Hematopoietic multipotent progenitor cell (in vitro differentiated cells): ENCODE measurements at regions not wholly inside any gene's neighbourhood (a gene's known extent, or its start where the extent isn't known, plus 50 kb on each side); places are given as distances from the start of the nearest gene placed in this dataset.
"Not testable (repeated sequence)": the region's sequence is repeated elsewhere in the genome, so short reads cannot be mapped to it uniquely, and the experiment has no call there.

ENCODE experiments used
- DNase-seq, 3 donors: peaks; one replicate each; pipeline ENCODE4 v3.0.0-alpha.2; 2011 to 2015; ENCODE audit warnings: low read depth in 2 of 3, low spot score in 2 of 3

- not testable (repeated sequence) for DNase-seq
Measured at GRCh38 chr4:104662269-104662668, 167.6 kb upstream of the CXXC4 start.

- peak in 1 of 3 donors; percentile 1 for DNase-seq
Measured at GRCh38 chr4:104677116-104677515, 182.4 kb upstream of the CXXC4 start.

DNA sequence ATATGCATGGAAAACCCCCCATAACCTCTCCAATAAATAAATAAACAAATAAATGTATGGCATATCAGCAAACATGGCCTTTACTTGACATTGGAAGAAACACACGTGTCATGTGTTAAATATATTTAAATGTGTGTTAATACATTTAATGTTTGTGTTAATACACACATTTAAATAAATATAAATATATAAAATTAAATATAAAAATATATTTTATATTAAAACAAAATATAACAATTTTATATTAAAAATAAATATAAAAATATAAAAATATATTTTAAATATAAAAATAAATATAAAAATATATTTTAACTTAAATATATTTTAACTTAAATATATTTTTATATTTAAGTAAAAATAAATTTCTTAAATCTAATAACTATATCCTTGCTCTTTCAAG is 187.6 kb upstream of the CXXC4 start:
- DNase-seq: no peak

DNA sequence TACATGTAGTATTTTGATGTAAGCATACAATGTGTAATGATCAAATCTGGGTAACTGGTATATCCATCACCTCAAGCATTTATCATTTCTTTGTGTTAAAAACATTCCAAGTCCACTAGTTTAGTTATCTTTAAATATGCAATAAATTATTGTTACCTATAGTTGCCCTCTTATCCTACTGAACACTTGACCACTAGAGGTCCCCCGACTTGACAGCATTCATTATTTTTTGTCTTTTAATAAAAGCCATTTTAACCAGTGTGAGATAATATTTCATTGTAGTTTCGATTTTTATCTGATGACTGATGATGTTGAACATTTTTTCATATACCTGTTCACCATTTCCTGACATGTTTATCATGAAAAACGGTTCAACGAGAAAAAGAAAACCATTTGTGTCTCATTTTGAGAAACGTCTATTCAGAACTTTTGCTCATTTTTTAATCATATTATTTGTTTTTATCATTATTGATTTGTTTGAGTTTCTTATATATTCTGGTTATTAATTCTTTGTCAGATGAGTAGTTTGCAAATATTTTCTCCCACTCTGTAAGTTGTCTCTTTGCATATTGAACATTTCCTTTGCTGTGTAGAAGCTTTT is 199.0 kb upstream of the CXXC4 start:
- peak in 2 of 3 donors; percentile 9 to 56 for DNase-seq

DNA sequence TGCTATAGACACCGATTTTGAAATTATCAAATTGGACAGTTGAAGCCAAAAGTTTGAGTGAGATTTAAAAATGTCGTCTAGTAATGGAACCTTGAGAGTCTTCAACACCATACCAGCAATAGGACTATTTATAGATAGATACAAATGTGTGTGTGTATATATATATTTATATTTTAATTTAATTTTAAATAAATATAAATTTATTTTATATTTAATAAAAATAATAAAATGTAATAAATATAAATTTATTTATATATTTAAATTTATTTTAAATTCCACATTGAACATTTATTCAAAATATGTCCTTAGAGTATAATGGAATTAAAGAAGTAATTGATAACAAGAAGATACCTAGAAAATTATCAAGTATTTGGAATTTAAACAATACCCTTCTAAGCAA is 221.9 kb upstream of the CXXC4 start:
- no peak for DNase-seq

DNA sequence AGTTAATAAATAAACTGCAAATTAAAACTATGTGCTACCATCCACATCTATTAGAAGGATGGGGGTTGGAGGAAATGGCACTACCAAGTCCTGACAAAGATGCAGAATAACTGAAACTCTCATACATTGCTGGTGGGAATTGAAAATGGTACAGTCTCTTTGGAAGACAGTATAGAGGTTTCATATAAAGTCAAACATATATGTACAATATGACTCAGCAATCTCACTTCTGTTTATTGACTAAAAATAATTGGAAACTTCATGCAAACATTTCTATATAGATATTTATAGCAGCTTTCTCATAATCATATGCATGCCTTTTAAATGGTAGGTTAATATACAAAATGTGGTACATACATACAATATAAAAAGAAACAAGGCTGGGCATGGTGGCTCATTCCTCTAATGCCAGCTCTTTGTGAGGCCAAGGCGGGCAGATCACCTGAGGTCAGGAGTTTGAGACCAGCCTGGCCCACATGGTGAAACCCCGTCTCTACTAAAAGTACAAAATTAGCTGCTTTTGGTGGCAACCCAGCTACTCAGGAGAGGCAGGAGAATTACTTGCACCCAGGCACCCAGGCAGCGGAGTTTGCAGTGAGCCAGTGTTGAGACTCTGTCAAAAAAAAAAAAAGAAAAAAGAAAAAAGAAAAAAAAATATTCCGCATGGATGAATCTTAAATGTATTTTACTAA is 225.0 kb upstream of the CXXC4 start:
- no peak for DNase-seq

- no peak for DNase-seq
Measured at GRCh38 chr4:104722467-104722866, 227.8 kb upstream of the CXXC4 start.

DNA sequence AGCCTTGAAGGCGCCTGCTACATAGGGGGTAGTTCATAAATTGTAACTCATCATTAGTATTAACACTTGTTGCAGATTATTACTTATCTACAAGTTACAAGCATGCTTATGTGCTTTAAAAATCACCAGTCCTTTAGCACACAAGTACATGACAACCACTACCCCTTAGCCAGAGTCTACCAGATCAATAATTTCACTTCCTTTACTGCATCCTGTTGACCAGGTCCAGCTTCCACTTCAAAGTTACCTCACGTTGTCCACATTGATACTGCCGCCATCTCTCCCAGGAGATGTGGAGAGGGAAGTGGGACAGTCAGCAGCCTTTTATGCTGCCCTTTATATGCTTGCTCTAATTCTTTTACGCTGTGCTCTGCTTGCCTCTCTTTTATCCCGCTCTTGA is 231.3 kb upstream of the CXXC4 start:
- DNase-seq: no peak

GRCh38 chr4:104727643-104728042 is 232.9 kb upstream of the CXXC4 start:
- no peak for DNase-seq

DNA sequence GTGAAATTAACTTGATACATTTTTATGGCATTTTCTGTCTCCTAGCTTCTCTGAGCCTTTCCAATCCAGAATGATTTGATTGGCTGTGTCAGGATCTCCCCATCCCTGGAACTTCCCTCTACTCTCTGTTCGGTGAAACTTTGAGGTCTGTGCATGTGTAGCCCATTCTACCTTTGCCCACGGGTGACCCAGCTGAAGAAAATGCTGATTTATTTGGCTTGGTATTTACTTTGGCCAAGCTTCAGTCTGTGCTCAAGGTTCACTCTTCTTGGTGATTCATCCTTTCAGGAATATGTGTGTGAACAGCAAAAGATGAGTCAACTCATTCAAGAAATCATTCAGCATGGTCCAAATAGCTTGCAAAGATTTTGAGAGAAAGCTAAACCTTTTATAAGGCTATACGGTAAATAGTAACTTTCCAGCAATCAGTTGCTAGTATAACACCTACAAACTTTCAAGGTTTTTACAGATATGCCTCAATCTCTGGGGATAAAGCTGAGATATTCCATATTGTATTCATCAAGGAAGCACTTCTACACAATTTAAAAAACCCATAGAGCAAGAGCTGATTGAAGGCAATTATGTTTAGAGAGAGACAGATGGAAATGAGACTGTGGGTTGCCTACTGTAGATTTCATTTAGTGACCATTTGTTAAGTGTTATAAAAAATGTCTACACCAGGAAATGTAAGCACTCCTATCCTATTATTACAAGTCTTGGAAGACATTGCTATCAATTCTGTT is 233.9 kb upstream of the CXXC4 start:
- no peak for DNase-seq

- no peak for DNase-seq
Measured at GRCh38 chr4:104732766-104733165, 238.1 kb upstream of the CXXC4 start.

GRCh38 chr4:104735174-104735573 is 240.5 kb upstream of the CXXC4 start:
- no peak for DNase-seq

DNA sequence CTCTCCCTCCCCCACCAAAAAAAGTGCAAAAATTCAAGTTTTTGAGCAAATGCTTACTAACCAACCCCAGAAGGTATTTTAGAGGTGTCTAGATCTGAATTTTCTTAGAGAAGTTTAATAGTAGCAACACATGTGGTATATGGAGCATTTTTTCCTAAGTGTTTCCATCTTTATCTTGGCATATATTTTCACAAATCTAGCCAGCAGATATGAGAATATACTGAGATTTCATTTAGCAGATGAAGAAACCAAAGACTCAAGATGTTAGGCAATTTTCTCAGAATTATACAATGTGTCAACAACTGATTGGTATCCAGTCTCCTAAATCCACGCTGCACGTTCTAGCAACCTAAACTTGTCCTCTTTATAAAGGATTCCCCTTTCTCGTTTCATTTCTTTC is 245.5 kb upstream of the CXXC4 start:
- DNase-seq: no peak

- DNase-seq: no peak
Measured at GRCh38 chr4:104743215-104743653, 248.5 kb upstream of the CXXC4 start.

- DNase-seq: no peak
Measured at GRCh38 chr4:104747635-104748034, 252.9 kb upstream of the CXXC4 start.

DNA sequence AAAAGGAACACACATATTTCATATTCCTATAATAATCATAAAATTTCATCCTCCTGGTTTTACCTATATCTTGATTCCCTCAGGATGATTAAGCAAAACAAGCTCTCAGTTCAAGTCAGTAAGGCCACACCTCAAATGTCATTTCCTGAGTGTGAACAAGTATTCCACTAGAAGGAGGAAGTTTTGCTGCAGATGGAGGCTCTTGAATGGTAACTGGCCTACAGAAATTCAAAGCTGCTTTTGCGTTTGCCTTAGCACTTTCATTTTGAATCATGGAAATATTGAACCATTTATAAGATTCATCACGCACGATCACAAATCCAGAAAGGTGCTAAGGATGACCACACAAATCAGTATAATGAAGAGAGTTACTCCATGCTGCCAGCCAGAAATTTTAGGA is 254.4 kb upstream of the CXXC4 start:
- DNase-seq: peak in 2 of 3 donors; percentile 3 to 51

- no peak for DNase-seq
Measured at GRCh38 chr4:104750008-104750407, 255.3 kb upstream of the CXXC4 start.

- DNase-seq: no peak
Measured at GRCh38 chr4:104751468-104751867, 256.8 kb upstream of the CXXC4 start.

GRCh38 chr4:104752337-104752736 is 257.6 kb upstream of the CXXC4 start:
- DNase-seq: no peak

GRCh38 chr4:104756837-104757236 is 262.1 kb upstream of the CXXC4 start:
- no peak for DNase-seq

DNA sequence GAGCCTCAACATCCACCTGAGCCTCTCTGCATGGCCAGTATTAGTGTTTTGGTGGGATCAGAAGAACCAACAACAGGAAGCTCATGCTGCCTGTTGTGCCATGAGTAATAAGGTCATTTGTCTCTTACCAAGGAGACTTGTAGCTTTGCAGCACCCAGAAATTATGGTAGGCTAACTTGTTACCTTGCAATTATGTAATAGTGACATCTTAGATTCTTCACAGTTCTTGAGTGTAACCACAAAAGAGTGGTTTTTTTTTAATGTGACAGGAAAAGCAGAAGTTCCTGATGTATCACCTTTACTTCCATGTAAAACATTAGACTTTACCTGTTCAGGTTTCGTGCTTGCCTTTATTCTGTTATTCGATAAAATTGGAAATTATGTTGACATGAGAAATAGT is 263.9 kb upstream of the CXXC4 start:
- no peak for DNase-seq
